ENCODE measurements at regions not wholly inside any gene's neighbourhood (a gene's known extent, or its start where the extent isn't known, plus 50 kb on each side); places are given as distances from the start of the nearest gene placed in this dataset.

GRCh38 chr3:95887114-95887513 is 927.3 kb upstream of the EPHA6 start:
- FAIRE-seq (no peak), DNase-seq (ENCODE audit: extremely low spot score, insufficient read length, low read depth) (no peak)

- FAIRE-seq, result no peak
- no peak for DNase-seq (ENCODE audit: extremely low spot score, insufficient read length, low read depth)
Observed at GRCh38 chr3:95894820-95895219, 919.6 kb upstream of the EPHA6 start.

GRCh38 chr3:95899494-95899893 is 914.9 kb upstream of the EPHA6 start:
- FAIRE-seq (no peak), DNase-seq (ENCODE audit: extremely low spot score, insufficient read length, low read depth) (no peak)

GRCh38 chr3:95899911-95900310 is 914.5 kb upstream of the EPHA6 start:
- DNase-seq (ENCODE audit: extremely low spot score, insufficient read length, low read depth) (no peak), FAIRE-seq (no peak)

- FAIRE-seq (no peak), DNase-seq (ENCODE audit: extremely low spot score, insufficient read length, low read depth) (no peak)
Observed at GRCh38 chr3:95901948-95902347, 912.4 kb upstream of the EPHA6 start.

GRCh38 chr3:95905182-95905581 is 909.2 kb upstream of the EPHA6 start:
- FAIRE-seq, result no peak

GRCh38 chr3:95911767-95912166 is 902.6 kb upstream of the EPHA6 start:
- FAIRE-seq (no peak), DNase-seq (ENCODE audit: extremely low spot score, insufficient read length, low read depth) (no peak)

More at GRCh38 chr3:95905182-95905581, 909.2 kb upstream of the EPHA6 start:
- DNase-seq (ENCODE audit: extremely low spot score, insufficient read length, low read depth), result no peak

- no peak for DNase-seq (ENCODE audit: extremely low spot score, insufficient read length, low read depth)
- no peak for FAIRE-seq
Observed at GRCh38 chr3:95923496-95924210, 890.7 kb upstream of the EPHA6 start.

- FAIRE-seq (no peak), DNase-seq (ENCODE audit: extremely low spot score, insufficient read length, low read depth) (no peak)
Observed at GRCh38 chr3:95926904-95927501, 887.4 kb upstream of the EPHA6 start.

GRCh38 chr3:95934181-95934580 is 880.2 kb upstream of the EPHA6 start:
- FAIRE-seq, result no peak
- DNase-seq (ENCODE audit: extremely low spot score, insufficient read length, low read depth), result no peak

- FAIRE-seq (no peak), DNase-seq (ENCODE audit: extremely low spot score, insufficient read length, low read depth) (no peak)
Observed at GRCh38 chr3:95939235-95939809, 875.1 kb upstream of the EPHA6 start.

- FAIRE-seq, result no peak
- DNase-seq (ENCODE audit: extremely low spot score, insufficient read length, low read depth), result no peak
Observed at GRCh38 chr3:95965704-95966336, 848.6 kb upstream of the EPHA6 start.

GRCh38 chr3:95971573-95971972 is 842.8 kb upstream of the EPHA6 start:
- no peak for DNase-seq (ENCODE audit: extremely low spot score, insufficient read length, low read depth)
- FAIRE-seq, result no peak

GRCh38 chr3:95994338-95994737 is 820.1 kb upstream of the EPHA6 start:
- no peak for FAIRE-seq
- no peak for DNase-seq (ENCODE audit: extremely low spot score, insufficient read length, low read depth)

GRCh38 chr3:96000966-96001365 is 813.4 kb upstream of the EPHA6 start:
- no peak for FAIRE-seq

GRCh38 chr3:96007650-96008195 is 806.7 kb upstream of the EPHA6 start:
- no peak for DNase-seq (ENCODE audit: extremely low spot score, insufficient read length, low read depth)
- no peak for FAIRE-seq

More at GRCh38 chr3:96000966-96001365, 813.4 kb upstream of the EPHA6 start:
- no peak for DNase-seq (ENCODE audit: extremely low spot score, insufficient read length, low read depth)

- no peak for FAIRE-seq
Observed at GRCh38 chr3:96012939-96013338, 801.5 kb upstream of the EPHA6 start.

GRCh38 chr3:96017556-96017955 is 796.8 kb upstream of the EPHA6 start:
- no peak for DNase-seq (ENCODE audit: extremely low spot score, insufficient read length, low read depth)
- no peak for FAIRE-seq

More at GRCh38 chr3:96012939-96013338, 801.5 kb upstream of the EPHA6 start:
- no peak for DNase-seq (ENCODE audit: extremely low spot score, insufficient read length, low read depth)

- DNase-seq (ENCODE audit: extremely low spot score, insufficient read length, low read depth) (no peak), FAIRE-seq (no peak)
Observed at GRCh38 chr3:96022676-96023075, 791.7 kb upstream of the EPHA6 start.

- no peak for DNase-seq (ENCODE audit: extremely low spot score, insufficient read length, low read depth)
- no peak for FAIRE-seq
Observed at GRCh38 chr3:96027718-96028117, 786.7 kb upstream of the EPHA6 start.

- no peak for DNase-seq (ENCODE audit: extremely low spot score, insufficient read length, low read depth)
- FAIRE-seq, result no peak
Observed at GRCh38 chr3:96039632-96040031, 774.8 kb upstream of the EPHA6 start.
